ENCODE measurements at regions not wholly inside any gene's neighbourhood (a gene's known extent, or its start where the extent isn't known, plus 50 kb on each side); places are given as distances from the start of the nearest gene placed in this dataset.
A peak's percentile ranks its signal among the peaks of the same experiment; 100 is the strongest.

- no peak overlapping the region for H2BK120ac ChIP-seq (replicated peaks; ENCODE audit: low read depth, low read length)
- no peaks in the 10 kb centered on the region for H3K79me2 ChIP-seq (ENCODE audit: control insufficient read depth in 1 of 2, insufficient read depth in 2 of 2, low read length in 2 of 2)
- H2BK12ac ChIP-seq (ENCODE audit: low read depth, low read length): peak overlapping the region; percentile 29; the same call in 1 of the 2 replicates
- peak overlapping the region; percentile 63 for H4K91ac ChIP-seq (replicated peaks; ENCODE audit: insufficient read length, low read length)
- no peaks in the 10 kb centered on the region for H3K27me3 ChIP-seq (replicated peaks in 1 of 4; ENCODE audit: control insufficient read depth in 3 of 4, extremely low read depth in 1 of 4, insufficient read depth in 3 of 4, low read length in 3 of 4)
- H3K9ac ChIP-seq (replicated peaks in 1 of 4; ENCODE audit: extremely low read depth in 1 of 4, low read depth in 3 of 4, low read length in 3 of 4): no peak overlapping the region
- H3K79me1 ChIP-seq (ENCODE audit: low read depth, low read length): no peaks in the 10 kb centered on the region
- ChIA-PET CTCF (ENCODE audit: partially characterized antibody) (interaction anchor here (0.6 to 1.6 kb wide), 5 partner anchors 12 to 226 kb away, joined by 3 to 4 read pairs (median 3); no protein-coding TSS in a partner anchor), POLR2A (ENCODE audit: partially characterized antibody) (interaction anchor here (1.4 kb wide), 1 partner anchor 10 kb away, joined by 4 read pairs; no protein-coding TSS in a partner anchor)
- H2BK15ac ChIP-seq (ENCODE audit: low read length): no peak overlapping the region
- H3K36me3 ChIP-seq (ENCODE audit: control insufficient read depth in 2 of 4, insufficient read depth in 4 of 4, low read length in 3 of 4): no peaks in the 10 kb centered on the region
- peaks cover 0 to 16% (median 9%) of the 10 kb centered on the region in 4 experiments; a peak in 4 of 7 replicates for H3K4me1 ChIP-seq (replicated peaks in 1 of 4; ENCODE audit: control insufficient read depth in 3 of 4, insufficient read depth in 4 of 4, low read length in 3 of 4)
- no peak overlapping the region for H3K4me2 ChIP-seq (ENCODE audit: insufficient read depth in 1 of 2, low read depth in 2 of 2, low read length in 2 of 2)
- no peak overlapping the region for H4K8ac ChIP-seq (ENCODE audit: extremely low read depth, insufficient read depth, low read length)
- H2AFZ ChIP-seq (ENCODE audit: low read length): no peak overlapping the region
- no peak overlapping the region for H3K56ac ChIP-seq (replicated peaks; ENCODE audit: insufficient read length, low read depth, low read length)
- H3K9me3 ChIP-seq (ENCODE audit: insufficient read depth in 2 of 2, low read depth in 1 of 2, low read length in 1 of 2): no peaks in the 10 kb centered on the region
- no peaks in the 10 kb centered on the region for H4K20me1 ChIP-seq (replicated peaks in 1 of 2; ENCODE audit: control insufficient read depth in 1 of 2, insufficient read depth in 2 of 2, low read length in 2 of 2)
- no peak overlapping the region for H3K14ac ChIP-seq (ENCODE audit: insufficient read length)
- no peak for DNase-seq (ENCODE audit: low read depth in 1 of 2, low spot score in 2 of 2)
- no peak for FAIRE-seq
- no peak overlapping the region for H3K23ac ChIP-seq (ENCODE audit: insufficient read length)
- WGBS, 2 experiments (ENCODE audit: extremely low coverage in 1 of 2, insufficient coverage in 1 of 2, insufficient read length in 1 of 2, insufficient replicate concordance in 2 of 2, low coverage in 1 of 2, low lambda C conversion rate in 2 of 2, missing lambda C conversion rate in 1 of 2): 86% methylated on average over 14 of the region's 14 CpGs; no CpG with 5 or more reads in 1 of the 2 experiments
- no peaks in the 10 kb centered on the region for H3K23me2 ChIP-seq (ENCODE audit: low read depth, low read length)
- no peak overlapping the region for H3K27ac ChIP-seq (ENCODE audit: low read depth, low read length)
- H2BK20ac ChIP-seq (ENCODE audit: low read length): no peak overlapping the region; the same call in 1 of the 2 replicates
- no peak overlapping the region for H4K5ac ChIP-seq (ENCODE audit: insufficient read length, low read depth, low read length)
- H3K18ac ChIP-seq (ENCODE audit: extremely low read depth, low read length): no peak overlapping the region
- no peak overlapping the region for H3K4ac ChIP-seq (replicated peaks; ENCODE audit: insufficient read length, low read depth, low read length)
- H2AK5ac ChIP-seq (ENCODE audit: low read depth, low read length): no peak overlapping the region
- H3K4me3 ChIP-seq (ENCODE audit: extremely low read depth in 1 of 4, insufficient read depth in 2 of 4, low read depth in 3 of 4, low read length in 4 of 4): no peak overlapping the region
- no peak overlapping the region for H2BK5ac ChIP-seq (ENCODE audit: low read depth, low read length)
- no peak for TF ChIP-seq RXRA (IDR thresholded peaks at IDR 0.05; ENCODE audit: insufficient read depth, low read depth, low read length)
- no peak for TF ChIP-seq JUND (IDR thresholded peaks at IDR 0.05; ENCODE audit: low read length)
- TF ChIP-seq TEAD4 (IDR thresholded peaks at IDR 0.05; ENCODE audit: low read depth, low read length): no peak
- no peak for TF ChIP-seq CREB1 (IDR thresholded peaks at IDR 0.05)
- TF ChIP-seq TAF1 (IDR thresholded peaks at IDR 0.05; ENCODE audit: low read depth, low read length): no peak
- no peak for TF ChIP-seq CTCF (IDR thresholded peaks at IDR 0.05; ENCODE audit: control extremely low read depth in 1 of 3, insufficient read depth in 1 of 3, low read depth in 1 of 3, low read length in 3 of 3)
- no peak for TF ChIP-seq GABPA (IDR thresholded peaks at IDR 0.05; ENCODE audit: borderline replicate concordance, insufficient read depth, low read length)
- no peak for TF ChIP-seq EGR1 (IDR thresholded peaks at IDR 0.05; ENCODE audit: borderline replicate concordance, low read depth, low read length)
Observed at GRCh38 chr13:99867535-99868257, 103.9 kb downstream of the ZIC5 start.

Measured in H1 (cell line).